Fibroblast of mammary gland (primary cell): ENCODE measurements at regions not wholly inside any gene's neighbourhood (a gene's known extent, or its start where the extent isn't known, plus 50 kb on each side); places are given as distances from the start of the nearest gene placed in this dataset.

Experiments
- DNase-seq: peaks from one replicate; pipeline ENCODE4 v3.0.0-alpha.2; 2010; ENCODE audit warnings: low read depth
- H3K4me3 ChIP-seq: 2 replicates; pipeline ENCODE4 v1.5.1; 2011; ENCODE audit warnings: low read depth, mild to moderate bottlenecking, low read length, moderate library complexity; ENCODE audit not compliant: control insufficient read depth
- CTCF ChIP-seq: conservative IDR thresholded peaks from 2 replicates; pipeline ENCODE4 v1.5.1; 2011; ENCODE audit warnings: low read depth, low read length, inconsistent platforms; ENCODE audit not compliant: control insufficient read depth, insufficient read depth

- no peak for TF ChIP-seq CTCF
- no peak for DNase-seq
- no peak overlapping the region for H3K4me3 ChIP-seq
These were observed 129.4 kb upstream of the CNTNAP5 start for GRCh38 chr2:123895651-123896050.

- no peak for TF ChIP-seq CTCF
- DNase-seq, result no peak
- no peak overlapping the region for H3K4me3 ChIP-seq
These were observed 123.8 kb upstream of the CNTNAP5 start for GRCh38 chr2:123901256-123901655.

- DNase-seq, result no peak
- no peak overlapping the region for H3K4me3 ChIP-seq
- TF ChIP-seq CTCF, result no peak
These were observed 118.7 kb upstream of the CNTNAP5 start for GRCh38 chr2:123906361-123906760.

GRCh38 chr2:123908522-123908921 lies 116.6 kb upstream of the CNTNAP5 start:
- DNase-seq, result no peak
- H3K4me3 ChIP-seq, result no peak overlapping the region
- TF ChIP-seq CTCF, result no peak

GRCh38 chr2:123912171-123912570 lies 112.9 kb upstream of the CNTNAP5 start:
- no peak overlapping the region for H3K4me3 ChIP-seq
- TF ChIP-seq CTCF, result no peak
- DNase-seq, result no peak

GRCh38 chr2:123913143-123913735 lies 111.8 kb upstream of the CNTNAP5 start:
- no peak for TF ChIP-seq CTCF
- DNase-seq, result no peak
- H3K4me3 ChIP-seq, result no peak overlapping the region

GRCh38 chr2:123915380-123915779 lies 109.7 kb upstream of the CNTNAP5 start:
- no peak for DNase-seq
- H3K4me3 ChIP-seq, result no peak overlapping the region
- TF ChIP-seq CTCF, result no peak
